Epithelial cell of esophagus (primary cell): ENCODE measurements at regions not wholly inside any gene's neighbourhood (a gene's known extent, or its start where the extent isn't known, plus 50 kb on each side); places are given as distances from the start of the nearest gene placed in this dataset.
A peak's percentile ranks its signal among the peaks of the same experiment; 100 is the strongest.
"Not testable (repeated sequence)": the region's sequence is repeated elsewhere in the genome, so short reads cannot be mapped to it uniquely, and the experiment has no call there.

Experiments used
- DNase-seq: peaks from one replicate; pipeline ENCODE4 v3.0.0; 2010; ENCODE audit warnings: low read depth
- H3K4me3 ChIP-seq: 2 replicates; pipeline ENCODE4 v1.5.1; 2011; ENCODE audit warnings: mild to moderate bottlenecking, low read length, control low read depth
- CTCF ChIP-seq: IDR thresholded peaks from 2 replicates; pipeline ENCODE4 v1.5.1; 2011; ENCODE audit warnings: low read depth, mild to moderate bottlenecking, low read length, control low read depth, inconsistent platforms; ENCODE audit not compliant: insufficient read depth; ENCODE audit errors: missing control alignments

GRCh38 chrX:77087529-77088169, 359.5 kb upstream of the FGF16 start:
- no peak for TF ChIP-seq CTCF
- H3K4me3 ChIP-seq: no peak overlapping the region

GRCh38 chrX:77088233-77088632, 359.0 kb upstream of the FGF16 start:
- DNase-seq: no peak
- no peak for TF ChIP-seq CTCF
- no peak overlapping the region for H3K4me3 ChIP-seq

More at GRCh38 chrX:77087529-77088169, 359.5 kb upstream of the FGF16 start:
- peak; percentile 27 for DNase-seq

- no peak for TF ChIP-seq CTCF
- no peak overlapping the region for H3K4me3 ChIP-seq
- DNase-seq: no peak
Observed at GRCh38 chrX:77114501-77114900, 332.7 kb upstream of the FGF16 start.

DNA sequence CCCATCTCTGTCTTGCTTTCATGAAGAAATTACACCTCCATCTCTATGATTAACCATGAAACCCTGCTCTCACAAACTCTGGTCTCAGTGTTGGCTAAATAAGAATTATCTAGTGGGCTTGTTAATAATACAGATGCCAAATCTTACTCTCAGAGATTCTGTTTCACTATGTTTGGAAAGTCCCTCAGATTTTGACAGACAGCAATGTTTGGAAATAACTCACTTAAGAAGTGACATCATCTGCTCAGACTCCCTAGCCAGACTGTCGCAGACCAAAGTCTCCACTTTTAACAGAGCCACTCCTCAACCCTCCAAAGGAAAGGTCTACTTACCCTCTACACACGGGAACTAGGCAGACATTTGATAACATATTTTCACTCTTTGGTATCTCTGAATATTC, 328.5 kb upstream of the FGF16 start:
- no peak overlapping the region for H3K4me3 ChIP-seq
- TF ChIP-seq CTCF: no peak
- DNase-seq: no peak

DNA sequence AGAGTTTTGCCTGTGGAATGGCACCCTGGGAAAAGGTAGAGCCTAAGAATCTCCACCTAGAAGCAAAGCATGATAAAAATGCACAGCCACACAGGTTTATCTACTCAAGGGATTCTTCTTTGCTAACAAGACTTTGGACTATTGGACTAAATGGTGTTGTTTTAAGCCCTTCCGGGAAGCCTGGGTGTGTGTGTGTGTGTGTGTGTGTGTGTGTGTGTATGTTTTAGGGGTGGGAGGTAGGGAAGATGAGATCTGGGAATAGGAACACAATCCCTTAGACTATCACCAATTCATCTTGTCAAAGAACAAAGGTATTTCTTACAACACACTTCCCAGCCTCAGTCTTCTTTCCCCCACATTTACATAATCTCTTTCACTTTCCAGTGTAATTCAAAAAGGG, 327.5 kb upstream of the FGF16 start:
- no peak for DNase-seq
- no peak overlapping the region for H3K4me3 ChIP-seq
- no peak for TF ChIP-seq CTCF

- DNase-seq, H3K4me3 ChIP-seq: not testable (repeated sequence)
Observed at GRCh38 chrX:77123917-77124316, 323.3 kb upstream of the FGF16 start.

- peak; percentile 0 for DNase-seq
- not testable (repeated sequence) for H3K4me3 ChIP-seq
Observed at GRCh38 chrX:77127571-77127970, 319.6 kb upstream of the FGF16 start.

DNA sequence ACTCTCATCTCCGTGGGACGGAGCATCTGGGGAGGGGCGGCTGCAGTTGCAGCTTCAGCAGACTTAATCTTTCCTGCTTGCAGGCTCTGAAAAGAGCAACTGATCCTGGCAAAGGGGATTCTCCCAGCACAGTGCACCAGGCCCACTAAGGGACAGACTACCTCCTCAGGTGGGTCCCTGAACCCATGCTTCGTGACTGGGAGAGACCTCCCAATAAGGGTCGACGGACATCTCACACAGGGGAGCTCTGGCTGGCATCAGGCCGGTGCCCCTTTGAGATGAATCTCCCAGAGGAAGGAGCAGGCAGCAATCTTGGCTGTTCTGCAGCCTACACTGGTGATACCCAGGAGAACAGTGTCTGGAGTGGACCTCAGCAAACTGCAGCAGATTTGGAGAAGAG, 303.3 kb upstream of the FGF16 start:
- no peak for TF ChIP-seq CTCF
- H3K4me3 ChIP-seq: no peak overlapping the region
- DNase-seq: no peak
